ENCODE measurements at regions not wholly inside any gene's neighbourhood (a gene's known extent, or its start where the extent isn't known, plus 50 kb on each side); places are given as distances from the start of the nearest gene placed in this dataset.

DNA sequence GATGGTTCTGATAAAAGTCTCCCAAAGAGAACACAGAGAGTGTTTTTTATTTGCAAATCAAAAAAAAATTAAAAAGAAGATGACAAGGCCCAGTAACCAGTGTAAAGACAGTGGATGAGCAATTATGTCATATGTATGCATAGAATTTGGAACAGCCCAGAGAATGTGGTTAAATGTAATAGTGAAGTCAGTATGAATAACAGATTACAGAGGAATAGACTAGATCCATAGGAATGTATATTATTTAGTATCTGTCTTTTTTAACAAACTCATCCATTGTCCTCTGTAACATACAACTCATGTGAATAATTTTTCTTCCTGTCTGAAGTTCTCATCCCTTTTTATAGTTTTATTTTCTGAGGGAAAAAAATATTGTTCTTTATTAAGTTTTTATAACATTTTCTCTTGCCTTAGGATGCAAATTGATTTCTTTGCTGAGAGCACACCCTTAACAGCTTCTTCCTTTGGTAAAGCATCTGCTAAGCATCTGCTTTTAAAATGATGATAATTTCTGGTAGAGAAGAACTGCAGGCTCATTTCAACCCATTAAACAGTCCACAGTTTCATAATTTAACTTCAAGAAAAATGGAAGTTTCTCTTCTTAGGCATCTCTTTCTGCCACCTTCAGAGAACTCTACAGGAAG is 266.5 kb upstream of the MTNR1B start:
- no peak overlapping the region for H3K27ac Mint-ChIP-seq
- no peaks in the 10 kb centered on the region for H3K9me3 ChIP-seq (ENCODE audit: control insufficient read depth, low read length, poor library complexity, severe bottlenecking)
- no peak overlapping the region for H3K4me3 Mint-ChIP-seq
- ATAC-seq (no peak), DNase-seq (no peak)
- H3K36me3 Mint-ChIP-seq (ENCODE audit: low read depth): no peaks in the 10 kb centered on the region
- peaks cover 2% of the 10 kb centered on the region for H3K4me1 Mint-ChIP-seq
- no peaks in the 10 kb centered on the region for H3K27me3 Mint-ChIP-seq

DNA sequence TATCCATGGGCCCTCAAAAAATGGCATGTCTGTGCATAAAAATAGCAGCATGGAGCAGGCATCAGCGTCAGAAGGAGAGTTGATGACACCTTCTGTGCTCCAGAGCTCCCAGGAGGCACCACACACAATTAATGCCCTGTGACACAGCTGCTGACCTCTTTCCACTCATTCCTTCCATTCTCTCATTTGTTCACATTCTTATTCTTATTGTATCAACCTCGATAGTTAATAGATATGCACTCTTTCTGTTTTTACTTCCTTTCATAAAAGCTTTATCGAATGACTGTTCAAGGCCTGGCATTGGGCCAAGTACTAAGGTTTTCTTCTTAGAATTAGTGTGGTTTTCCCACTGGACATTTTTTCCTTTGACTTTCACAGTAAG is 266.0 kb upstream of the MTNR1B start:
- no peaks in the 10 kb centered on the region for H3K9me3 ChIP-seq (ENCODE audit: control insufficient read depth, low read length, poor library complexity, severe bottlenecking)
- ATAC-seq (no peak), DNase-seq (no peak)
- H3K36me3 Mint-ChIP-seq (ENCODE audit: low read depth): no peaks in the 10 kb centered on the region
- H3K27ac Mint-ChIP-seq: no peak overlapping the region
- H3K4me1 Mint-ChIP-seq: peaks cover 2% of the 10 kb centered on the region
- no peaks in the 10 kb centered on the region for H3K27me3 Mint-ChIP-seq
- no peak overlapping the region for H3K4me3 Mint-ChIP-seq

DNA sequence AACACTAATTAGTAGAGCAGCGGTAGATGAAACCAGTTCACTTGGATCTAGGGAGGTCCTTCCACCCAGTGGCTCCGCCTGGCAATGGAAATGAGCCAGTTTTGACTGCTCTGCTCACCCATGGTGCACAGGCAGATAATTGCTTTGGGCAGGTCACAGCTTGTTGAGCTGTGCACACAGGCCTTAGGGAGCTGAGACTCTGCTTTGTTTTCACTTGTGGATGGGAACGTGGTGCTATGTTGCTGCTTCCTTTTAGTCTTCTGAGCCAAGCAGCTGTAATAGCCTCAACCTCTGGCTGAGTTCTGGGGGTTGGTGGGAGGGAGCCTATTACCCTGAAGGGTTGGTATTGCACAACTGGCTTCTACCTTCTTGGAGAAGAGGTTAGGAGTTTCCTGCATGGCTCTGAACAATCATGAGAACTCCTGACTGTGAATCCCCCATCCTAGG is 262.3 kb upstream of the MTNR1B start:
- H3K9me3 ChIP-seq (ENCODE audit: control insufficient read depth, low read length, poor library complexity, severe bottlenecking): no peaks in the 10 kb centered on the region
- no peak overlapping the region for H3K4me3 Mint-ChIP-seq
- ATAC-seq (no peak), DNase-seq (no peak)
- peaks cover 2% of the 10 kb centered on the region for H3K4me1 Mint-ChIP-seq
- H3K27ac Mint-ChIP-seq: no peak overlapping the region
- H3K27me3 Mint-ChIP-seq: no peaks in the 10 kb centered on the region
- no peaks in the 10 kb centered on the region for H3K36me3 Mint-ChIP-seq (ENCODE audit: low read depth)

DNA sequence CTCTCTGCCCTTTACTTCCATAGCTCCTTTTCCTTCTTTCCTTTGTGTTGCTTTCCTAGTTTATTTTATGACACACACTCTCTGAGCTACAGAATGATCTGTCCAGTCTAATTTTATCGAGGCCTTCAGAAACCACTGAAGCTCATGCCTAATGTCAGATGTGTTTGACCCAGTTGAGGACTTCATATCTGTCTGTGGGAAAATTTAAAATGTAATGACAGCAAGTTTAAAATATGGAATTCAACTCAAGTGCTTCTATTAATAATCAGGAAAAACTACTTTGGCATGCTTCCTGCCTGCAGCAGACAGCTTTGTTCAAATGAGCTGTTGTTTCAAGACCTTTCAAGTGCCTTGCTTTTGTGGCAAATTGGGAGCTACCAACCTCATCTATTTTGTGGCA is 261.8 kb upstream of the MTNR1B start:
- no peak for ATAC-seq
- H3K9me3 ChIP-seq (ENCODE audit: control insufficient read depth, low read length, poor library complexity, severe bottlenecking): no peaks in the 10 kb centered on the region
- no peak overlapping the region for H3K27ac Mint-ChIP-seq
- H3K27me3 Mint-ChIP-seq: no peaks in the 10 kb centered on the region
- peaks cover 2% of the 10 kb centered on the region for H3K4me1 Mint-ChIP-seq
- H3K4me3 Mint-ChIP-seq: no peak overlapping the region
- no peaks in the 10 kb centered on the region for H3K36me3 Mint-ChIP-seq (ENCODE audit: low read depth)
- no peak for DNase-seq

DNA sequence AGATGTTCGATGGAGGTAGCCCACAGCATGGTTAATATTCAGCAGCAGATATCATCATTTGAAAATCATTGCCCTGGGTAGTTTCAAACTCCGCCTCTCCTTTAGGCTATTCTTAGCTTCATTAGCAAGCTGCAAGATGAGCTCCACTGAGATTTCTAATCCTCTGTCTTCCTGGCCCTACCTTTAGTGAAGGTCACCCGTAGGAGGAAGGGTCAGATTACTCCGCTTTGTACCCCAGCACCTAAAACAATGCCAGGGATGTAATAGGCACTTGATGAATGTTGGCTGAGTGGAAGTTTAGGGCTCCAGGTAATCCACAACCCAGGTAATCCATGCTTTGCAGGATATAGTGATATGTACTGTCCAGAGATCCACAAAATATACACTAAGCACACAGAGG is 260.1 kb upstream of the MTNR1B start:
- no peaks in the 10 kb centered on the region for H3K27me3 Mint-ChIP-seq
- H3K36me3 Mint-ChIP-seq (ENCODE audit: low read depth): no peaks in the 10 kb centered on the region
- no peaks in the 10 kb centered on the region for H3K4me1 Mint-ChIP-seq
- ATAC-seq (no peak), DNase-seq (no peak)
- no peak overlapping the region for H3K4me3 Mint-ChIP-seq
- H3K9me3 ChIP-seq (ENCODE audit: control insufficient read depth, low read length, poor library complexity, severe bottlenecking): no peaks in the 10 kb centered on the region
- H3K27ac Mint-ChIP-seq: no peak overlapping the region

DNA sequence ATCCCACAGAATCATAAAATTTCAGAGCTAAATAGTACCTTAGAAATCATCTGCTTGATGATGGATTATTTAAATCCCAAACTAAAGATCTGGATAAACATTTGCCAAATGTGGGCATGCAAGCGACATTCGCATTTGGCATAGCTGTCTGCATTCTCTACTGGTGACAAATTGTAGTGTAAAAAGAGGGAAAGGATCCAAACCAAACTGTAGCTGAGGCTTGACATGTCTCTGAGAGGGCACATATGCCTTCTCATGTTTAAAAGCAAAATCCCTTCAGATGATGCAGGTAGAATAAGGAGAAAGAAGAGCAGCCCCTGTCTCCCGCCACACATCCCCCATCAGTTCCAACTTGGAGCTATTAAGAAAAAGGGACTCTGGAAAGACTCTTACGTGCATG is 257.5 kb upstream of the MTNR1B start:
- no peaks in the 10 kb centered on the region for H3K9me3 ChIP-seq (ENCODE audit: control insufficient read depth, low read length, poor library complexity, severe bottlenecking)
- Mint-ChIP-seq H3K27ac (no peak overlapping the region), H3K4me1 (no peaks in the 10 kb centered on the region), H3K4me3 (no peak overlapping the region), H3K27me3 (no peaks in the 10 kb centered on the region), H3K36me3 (ENCODE audit: low read depth) (no peaks in the 10 kb centered on the region)
- DNase-seq (no peak), ATAC-seq (no peak)

DNA sequence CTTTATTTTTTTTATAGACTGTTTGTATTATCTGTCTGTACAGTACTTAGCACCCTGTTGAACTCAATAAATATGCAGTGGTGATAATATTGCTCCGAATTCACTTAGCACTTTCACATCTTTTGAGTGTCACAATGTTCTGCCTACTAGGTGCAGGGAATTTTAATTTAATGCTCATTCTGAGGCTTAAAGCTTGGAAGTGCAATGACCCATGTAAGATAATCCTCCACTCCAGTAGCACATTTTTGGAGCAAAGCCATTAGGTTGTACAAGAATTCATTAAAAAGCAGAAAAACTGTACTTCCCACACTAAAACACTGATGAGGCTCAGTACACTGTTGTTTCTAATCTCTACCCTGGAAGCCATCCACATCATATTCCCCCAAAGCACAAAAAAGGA is 255.3 kb upstream of the MTNR1B start:
- Mint-ChIP-seq H3K4me1 (no peaks in the 10 kb centered on the region), H3K36me3 (ENCODE audit: low read depth) (no peaks in the 10 kb centered on the region), H3K27ac (no peak overlapping the region), H3K4me3 (no peak overlapping the region), H3K27me3 (no peaks in the 10 kb centered on the region)
- DNase-seq (no peak), ATAC-seq (no peak)
- H3K9me3 ChIP-seq (ENCODE audit: control insufficient read depth, low read length, poor library complexity, severe bottlenecking): no peaks in the 10 kb centered on the region

DNA sequence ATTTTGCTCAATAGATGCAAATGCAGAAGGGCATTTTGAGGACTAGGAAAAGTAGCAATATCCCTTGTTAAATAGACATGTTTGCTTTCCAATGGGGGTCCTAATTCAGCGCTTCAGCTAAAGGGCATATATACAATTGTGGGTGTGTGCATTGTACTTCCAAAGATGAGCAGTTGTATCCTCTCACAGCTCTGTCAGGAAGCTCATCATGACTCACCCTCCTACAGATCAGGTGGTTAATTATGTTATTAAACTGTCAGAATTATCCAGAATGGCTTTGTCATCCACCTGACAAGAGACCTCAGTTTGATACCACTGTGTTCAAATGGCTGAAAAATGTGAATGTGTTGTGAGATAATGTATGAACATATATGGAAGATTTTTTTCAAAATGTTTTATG is 252.2 kb upstream of the MTNR1B start:
- DNase-seq (no peak), ATAC-seq (no peak)
- no peaks in the 10 kb centered on the region for H3K4me1 Mint-ChIP-seq
- H3K4me3 Mint-ChIP-seq: no peak overlapping the region
- no peak overlapping the region for H3K27ac Mint-ChIP-seq
- H3K36me3 Mint-ChIP-seq (ENCODE audit: low read depth): no peaks in the 10 kb centered on the region
- H3K27me3 Mint-ChIP-seq: no peaks in the 10 kb centered on the region
- no peaks in the 10 kb centered on the region for H3K9me3 ChIP-seq (ENCODE audit: control insufficient read depth, low read length, poor library complexity, severe bottlenecking)

DNA sequence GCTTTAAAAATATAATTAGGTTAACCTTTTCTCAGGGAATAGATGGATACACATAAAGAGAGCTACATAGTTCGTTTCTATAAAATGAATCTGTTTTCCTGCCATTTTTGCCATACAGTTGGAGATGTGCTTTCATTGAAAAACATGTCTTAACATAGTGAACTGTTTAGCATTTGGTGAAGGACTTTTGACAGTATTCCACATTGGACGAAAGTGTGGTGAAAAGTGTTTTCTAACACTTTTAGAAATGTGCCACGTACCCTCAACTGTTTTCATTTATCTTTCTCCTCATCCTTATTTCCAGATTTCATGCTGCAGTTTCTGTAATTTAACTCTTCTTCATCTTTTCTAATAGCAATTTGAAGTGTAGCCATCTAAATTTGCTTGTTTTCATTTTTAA is 249.1 kb upstream of the MTNR1B start:
- H3K9me3 ChIP-seq (ENCODE audit: control insufficient read depth, low read length, poor library complexity, severe bottlenecking): no peaks in the 10 kb centered on the region

DNA sequence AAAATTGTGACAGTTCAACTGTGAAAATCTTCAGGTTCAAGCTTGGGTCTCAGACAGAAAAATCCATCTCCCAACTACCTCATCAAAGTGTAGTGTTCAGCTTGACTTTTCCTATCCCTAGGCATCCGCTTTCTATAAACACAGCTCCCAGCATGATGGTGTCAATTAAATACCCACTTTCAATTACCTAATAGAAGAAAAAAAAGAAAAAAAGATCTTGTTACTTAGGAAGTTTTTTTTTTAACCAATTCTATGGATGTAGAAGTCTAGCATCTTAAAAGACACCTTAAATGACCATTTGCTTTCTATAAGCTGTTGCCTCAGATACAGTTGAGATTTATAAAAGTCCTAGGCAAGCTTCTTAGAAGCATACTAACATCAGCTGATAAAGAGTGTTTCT is 244.1 kb upstream of the MTNR1B start:
- peaks cover 5% of the 10 kb centered on the region for H3K27me3 Mint-ChIP-seq
- no peak for DNase-seq
- no peak overlapping the region for H3K4me3 Mint-ChIP-seq
- no peaks in the 10 kb centered on the region for H3K9me3 ChIP-seq (ENCODE audit: control insufficient read depth, low read length, poor library complexity, severe bottlenecking)
- H3K4me1 Mint-ChIP-seq: no peaks in the 10 kb centered on the region
- no peak for ATAC-seq
- H3K36me3 Mint-ChIP-seq (ENCODE audit: low read depth): no peaks in the 10 kb centered on the region
- no peak overlapping the region for H3K27ac Mint-ChIP-seq

More for the DNA sequence above, 249.1 kb upstream of the MTNR1B start:
- no peaks in the 10 kb centered on the region for H3K4me1 Mint-ChIP-seq
- H3K4me3 Mint-ChIP-seq: no peak overlapping the region
- no peak for DNase-seq
- no peaks in the 10 kb centered on the region for H3K27me3 Mint-ChIP-seq
- H3K36me3 Mint-ChIP-seq (ENCODE audit: low read depth): no peaks in the 10 kb centered on the region
- no peak for ATAC-seq
- no peak overlapping the region for H3K27ac Mint-ChIP-seq

DNA sequence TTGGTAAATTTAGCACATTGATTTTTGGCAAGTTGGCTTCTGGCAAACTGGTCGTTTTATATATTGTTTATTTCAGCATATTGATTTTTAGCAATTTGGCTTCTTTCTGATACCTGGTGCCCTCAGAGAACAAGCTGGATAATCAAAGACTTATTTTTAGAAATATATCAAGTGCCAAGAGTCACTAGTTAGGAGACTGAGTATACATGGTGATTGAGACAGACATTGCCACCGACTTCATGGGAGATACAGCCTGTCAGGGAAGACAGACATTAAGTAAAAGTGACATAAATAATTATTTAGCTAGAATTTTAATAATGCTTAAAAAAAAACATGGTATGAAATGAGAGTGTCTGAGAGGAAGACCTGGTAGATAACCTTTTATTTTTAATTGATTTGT is 242.3 kb upstream of the MTNR1B start:
- no peaks in the 10 kb centered on the region for H3K36me3 Mint-ChIP-seq (ENCODE audit: low read depth)
- H3K27ac Mint-ChIP-seq: no peak overlapping the region
- no peak for DNase-seq
- no peaks in the 10 kb centered on the region for H3K9me3 ChIP-seq (ENCODE audit: control insufficient read depth, low read length, poor library complexity, severe bottlenecking)
- H3K4me3 Mint-ChIP-seq: no peak overlapping the region
- ATAC-seq: no peak
- peaks cover 5% of the 10 kb centered on the region for H3K27me3 Mint-ChIP-seq
- H3K4me1 Mint-ChIP-seq: no peaks in the 10 kb centered on the region

DNA sequence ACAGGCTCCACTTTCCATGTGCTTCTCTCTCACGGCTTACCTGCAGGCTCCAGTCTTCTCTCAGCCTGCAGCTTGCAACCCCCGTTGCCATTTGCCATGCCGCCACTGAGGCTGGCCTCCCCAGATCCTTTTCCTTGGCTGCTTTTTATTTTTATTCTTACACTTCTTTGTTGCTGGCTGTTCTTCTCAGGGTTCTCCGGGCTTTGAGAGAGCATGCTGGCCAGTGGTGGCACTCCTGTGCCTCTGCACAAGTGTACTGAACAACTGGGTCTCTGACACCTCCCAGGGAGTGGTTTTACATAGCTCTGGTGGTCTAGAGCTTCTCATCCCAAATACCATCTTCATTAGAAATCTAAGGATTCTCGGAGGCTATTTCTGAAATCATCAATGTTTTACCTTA is 241.7 kb upstream of the MTNR1B start:
- Mint-ChIP-seq H3K4me1 (no peaks in the 10 kb centered on the region), H3K27ac (no peak overlapping the region), H3K36me3 (ENCODE audit: low read depth) (no peaks in the 10 kb centered on the region), H3K27me3 (peaks cover 5% of the 10 kb centered on the region), H3K4me3 (no peak overlapping the region)
- ATAC-seq (no peak), DNase-seq (no peak)
- no peaks in the 10 kb centered on the region for H3K9me3 ChIP-seq (ENCODE audit: control insufficient read depth, low read length, poor library complexity, severe bottlenecking)

DNA sequence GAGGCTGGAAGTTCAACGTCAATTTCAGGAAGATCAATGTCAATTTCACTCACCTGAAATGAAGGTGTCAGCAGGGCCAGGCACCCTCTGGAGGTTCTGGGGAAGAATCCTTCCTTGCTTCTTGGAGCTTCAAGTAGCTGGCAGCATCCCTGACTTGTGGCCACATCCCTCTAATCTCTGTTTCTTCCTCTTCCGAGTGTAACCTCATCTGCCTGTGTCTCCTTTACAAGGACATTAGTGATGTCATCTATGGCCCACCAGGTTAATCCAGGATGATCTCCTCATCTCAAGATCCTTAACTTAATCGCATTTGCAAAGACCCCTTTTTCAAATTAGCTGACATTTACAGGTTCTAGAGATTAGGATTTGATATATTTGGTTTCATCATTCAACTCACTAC is 240.8 kb upstream of the MTNR1B start:
- ATAC-seq: no peak
- no peaks in the 10 kb centered on the region for H3K9me3 ChIP-seq (ENCODE audit: control insufficient read depth, low read length, poor library complexity, severe bottlenecking)
- peaks cover 5% of the 10 kb centered on the region for H3K27me3 Mint-ChIP-seq
- H3K36me3 Mint-ChIP-seq (ENCODE audit: low read depth): no peaks in the 10 kb centered on the region
- no peak overlapping the region for H3K4me3 Mint-ChIP-seq
- H3K4me1 Mint-ChIP-seq: no peaks in the 10 kb centered on the region
- DNase-seq: no peak
- no peak overlapping the region for H3K27ac Mint-ChIP-seq

DNA sequence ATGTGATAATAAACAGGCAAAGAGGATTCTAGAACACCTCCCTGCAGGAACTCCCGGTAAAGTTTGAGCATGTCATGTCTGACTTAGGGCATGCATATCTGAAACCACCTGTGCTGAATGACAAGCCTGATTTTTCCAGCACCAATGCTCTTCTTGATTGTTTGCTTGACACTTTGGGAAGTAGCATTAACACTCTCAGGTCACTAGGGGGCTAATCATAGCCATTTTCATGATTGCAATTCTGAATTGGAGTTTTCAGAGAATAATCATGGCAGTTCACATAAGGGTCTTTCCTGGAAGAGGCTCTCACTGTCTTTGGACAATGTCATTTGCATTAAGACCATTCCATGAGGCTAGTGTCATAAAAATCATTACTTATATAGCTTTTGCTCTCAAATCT is 234.4 kb upstream of the MTNR1B start:
- Mint-ChIP-seq H3K4me3 (no peak overlapping the region), H3K4me1 (no peaks in the 10 kb centered on the region), H3K36me3 (ENCODE audit: low read depth) (no peaks in the 10 kb centered on the region), H3K27ac (no peak overlapping the region), H3K27me3 (peaks cover 7% of the 10 kb centered on the region)
- DNase-seq (no peak), ATAC-seq (no peak)
- no peaks in the 10 kb centered on the region for H3K9me3 ChIP-seq (ENCODE audit: control insufficient read depth, low read length, poor library complexity, severe bottlenecking)
